Stromal cell of bone marrow (primary cell): ENCODE measurements at regions not wholly inside any gene's neighbourhood (a gene's known extent, or its start where the extent isn't known, plus 50 kb on each side); places are given as distances from the start of the nearest gene placed in this dataset.
"Not testable (repeated sequence)": the region's sequence is repeated elsewhere in the genome, so short reads cannot be mapped to it uniquely, and the experiment has no call there.

ENCODE experiments used
- DNase-seq: peaks from one replicate; pipeline ENCODE4 v3.0.0-alpha.2; 2012; ENCODE audit warnings: low read depth

- no peak for DNase-seq
These were observed 135.0 kb downstream of the B3GNT2 start for GRCh38 chr2:62330959-62331358.

- DNase-seq = no peak
These were observed 133.9 kb downstream of the B3GNT2 start for GRCh38 chr2:62329797-62330196.

- no peak for DNase-seq
These were observed 130.8 kb downstream of the B3GNT2 start for GRCh38 chr2:62326735-62327134.

GRCh38 chr2:62325398-62325797, 129.5 kb downstream of the B3GNT2 start:
- no peak for DNase-seq

- DNase-seq = no peak
These were observed 125.7 kb downstream of the B3GNT2 start for GRCh38 chr2:62321380-62322289.

- no peak for DNase-seq
These were observed 124.9 kb downstream of the B3GNT2 start for GRCh38 chr2:62320657-62321357.

- DNase-seq = not testable (repeated sequence)
These were observed 124.2 kb downstream of the B3GNT2 start for GRCh38 chr2:62320137-62320536.

GRCh38 chr2:62319070-62319469, 123.2 kb downstream of the B3GNT2 start:
- no peak for DNase-seq

GRCh38 chr2:62315476-62315875, 119.6 kb downstream of the B3GNT2 start:
- DNase-seq = no peak

- no peak for DNase-seq
These were observed 118.4 kb downstream of the B3GNT2 start for GRCh38 chr2:62314291-62314690.

GRCh38 chr2:62313449-62314227, 117.7 kb downstream of the B3GNT2 start:
- DNase-seq = no peak

GRCh38 chr2:62309465-62310091, 113.7 kb downstream of the B3GNT2 start:
- DNase-seq = no peak

GRCh38 chr2:62309081-62309464, 113.2 kb downstream of the B3GNT2 start:
- no peak for DNase-seq

GRCh38 chr2:62307469-62308389, 111.8 kb downstream of the B3GNT2 start:
- DNase-seq = no peak

- DNase-seq = no peak
These were observed 111.0 kb downstream of the B3GNT2 start for GRCh38 chr2:62306751-62307468.

- no peak for DNase-seq
These were observed 109.7 kb downstream of the B3GNT2 start for GRCh38 chr2:62305421-62306176.

GRCh38 chr2:62304429-62305417, 108.8 kb downstream of the B3GNT2 start:
- no peak for DNase-seq

GRCh38 chr2:62303788-62304187, 107.9 kb downstream of the B3GNT2 start:
- DNase-seq = no peak
